Mesendoderm (in vitro differentiated cells): ENCODE measurements at regions not wholly inside any gene's neighbourhood (a gene's known extent, or its start where the extent isn't known, plus 50 kb on each side); places are given as distances from the start of the nearest gene placed in this dataset.

Experiments used
- DNase-seq: peaks from one replicate; pipeline ENCODE4 v3.0.0; 2013
- H2AK5ac ChIP-seq: 2 replicates; pipeline ENCODE4 v1.6.1; 2013; ENCODE audit warnings: low read length, inconsistent platforms
- H2BK120ac ChIP-seq: 2 replicates; pipeline ENCODE4 v1.6.1; 2013; ENCODE audit warnings: low read depth, mild to moderate bottlenecking, low read length, moderate library complexity, mixed read lengths
- H2BK15ac ChIP-seq: replicated peaks from 2 replicates; pipeline ENCODE4 v1.6.1; 2013; ENCODE audit warnings: low read depth, mild to moderate bottlenecking, moderate library complexity
- H2BK5ac ChIP-seq: 2 replicates; pipeline ENCODE4 v1.6.1; 2013; ENCODE audit warnings: low read length, inconsistent platforms
- H3K18ac ChIP-seq: 2 replicates; pipeline ENCODE4 v1.6.1; 2013; ENCODE audit warnings: mild to moderate bottlenecking, low read length, mixed read lengths
- H3K23ac ChIP-seq: one replicate; pipeline ENCODE4 v1.6.1; 2013; ENCODE audit warnings: low read length
- H3K27ac ChIP-seq: 2 replicates; pipeline ENCODE4 v1.5.1; 2013; ENCODE audit warnings: low read depth, mild to moderate bottlenecking, inconsistent platforms, low read length, moderate library complexity
- H3K27me3 ChIP-seq: 2 replicates; pipeline ENCODE4 v1.6.1; 2013; ENCODE audit warnings: low read length, control low read depth, mild to moderate bottlenecking, inconsistent platforms; ENCODE audit not compliant: insufficient read depth, poor library complexity
- H3K36me3 ChIP-seq: 2 replicates; pipeline ENCODE4 v1.6.1; 2013; ENCODE audit warnings: low read length, inconsistent platforms; ENCODE audit not compliant: control insufficient read depth, insufficient read depth
- H3K4ac ChIP-seq: one replicate; pipeline ENCODE4 v1.6.1; 2013; ENCODE audit warnings: low read depth, mild to moderate bottlenecking, low read length, moderate library complexity
- H3K4me1 ChIP-seq: 2 replicates; pipeline ENCODE4 v1.6.1; 2013; ENCODE audit warnings: low read depth, low read length, inconsistent platforms; ENCODE audit not compliant: control insufficient read depth
- H3K4me2 ChIP-seq: 2 replicates; pipeline ENCODE4 v1.6.1; 2013; ENCODE audit warnings: low read length
- H3K4me3 ChIP-seq: 2 replicates; pipeline ENCODE4 v1.5.1; 2013; ENCODE audit warnings: mild to moderate bottlenecking, low read length
- H3K56ac ChIP-seq: one replicate; pipeline ENCODE4 v1.6.1; 2013; ENCODE audit warnings: low read length
- H3K79me1 ChIP-seq: 2 replicates; pipeline ENCODE4 v1.6.1; 2013; ENCODE audit warnings: low read length, inconsistent platforms
- H3K79me2 ChIP-seq: 2 replicates; pipeline ENCODE4 v1.6.1; 2013; ENCODE audit warnings: mild to moderate bottlenecking, low read length; ENCODE audit not compliant: control insufficient read depth, insufficient read depth
- H3K9ac ChIP-seq: 2 replicates; pipeline ENCODE4 v1.6.1; 2013; ENCODE audit warnings: low read length, inconsistent platforms
- H4K5ac ChIP-seq: one replicate; pipeline ENCODE4 v1.6.1; 2013; ENCODE audit warnings: low read length
- H4K8ac ChIP-seq: one replicate; pipeline ENCODE4 v1.6.1; 2013; ENCODE audit warnings: low read depth, mild to moderate bottlenecking, control low read depth, low read length, moderate library complexity
- WGBS: extraction: QIAGEN DNeasy Blood & Tissue Kit; methylation state at CpG from one replicate; pipeline ENCODE4 v1.1.7; 2013; ENCODE audit warnings: low lambda C conversion rate, missing lambda C conversion rate; ENCODE audit not compliant: insufficient coverage; ENCODE audit errors: extremely low coverage; 5-methylcytosine and 5-hydroxymethylcytosine counted together

- Histone ChIP-seq H2BK15ac (no peak overlapping the region), H2AK5ac (no peak overlapping the region), H3K4me3 (no peak overlapping the region), H3K4ac (no peak overlapping the region), H4K8ac (no peak overlapping the region), H3K23ac (no peak overlapping the region), H3K4me1 (no peaks in the 10 kb centered on the region), H3K27me3 (no peaks in the 10 kb centered on the region), H3K79me1 (no peaks in the 10 kb centered on the region), H3K36me3 (no peaks in the 10 kb centered on the region), H3K56ac (no peak overlapping the region), H3K4me2 (no peak overlapping the region), H3K27ac (no peak overlapping the region), H2BK120ac (no peak overlapping the region), H3K79me2 (no peaks in the 10 kb centered on the region), H4K5ac (no peak overlapping the region), H3K9ac (no peak overlapping the region), H3K18ac (no peak overlapping the region), H2BK5ac (no peak overlapping the region)
- no peak for DNase-seq
Measured at GRCh38 chr12:63382930-63383329, 231.9 kb upstream of the AVPR1A start.

GRCh38 chr12:63362791-63363190 lies 211.8 kb upstream of the AVPR1A start:
- DNase-seq, result no peak
- no peak overlapping the region for H2AK5ac ChIP-seq
- WGBS, result no CpG with 5 or more reads among the region's 1 CpG

GRCh38 chr12:63362166-63362565 lies 211.2 kb upstream of the AVPR1A start:
- no peak overlapping the region for H3K9ac ChIP-seq
- H4K5ac ChIP-seq, result no peak overlapping the region
- H3K4me1 ChIP-seq, result no peaks in the 10 kb centered on the region
- H3K79me1 ChIP-seq, result no peaks in the 10 kb centered on the region
- no peak overlapping the region for H3K27ac ChIP-seq
- no peak overlapping the region for H3K18ac ChIP-seq
- H3K4me3 ChIP-seq, result no peak overlapping the region
- no peak overlapping the region for H3K23ac ChIP-seq
- H3K56ac ChIP-seq, result no peak overlapping the region
- no peak overlapping the region for H2BK5ac ChIP-seq
- no peak overlapping the region for H2BK15ac ChIP-seq
- WGBS, result no CpG with 5 or more reads among the region's 2 CpGs
- no peak overlapping the region for H2BK120ac ChIP-seq
- no peaks in the 10 kb centered on the region for H3K27me3 ChIP-seq
- H3K4ac ChIP-seq, result no peak overlapping the region
- no peak overlapping the region for H3K4me2 ChIP-seq
- no peaks in the 10 kb centered on the region for H3K79me2 ChIP-seq
- no peak overlapping the region for H2AK5ac ChIP-seq
- H4K8ac ChIP-seq, result no peak overlapping the region
- no peak for DNase-seq
- H3K36me3 ChIP-seq, result no peaks in the 10 kb centered on the region

More at GRCh38 chr12:63362791-63363190, 211.8 kb upstream of the AVPR1A start:
- Histone ChIP-seq H3K18ac (no peak overlapping the region), H4K8ac (no peak overlapping the region), H4K5ac (no peak overlapping the region), H3K56ac (no peak overlapping the region), H3K79me1 (no peaks in the 10 kb centered on the region), H3K23ac (no peak overlapping the region), H3K4me3 (no peak overlapping the region), H3K9ac (no peak overlapping the region), H3K79me2 (no peaks in the 10 kb centered on the region), H3K36me3 (no peaks in the 10 kb centered on the region), H2BK5ac (no peak overlapping the region), H3K4ac (no peak overlapping the region), H3K4me2 (no peak overlapping the region), H3K27ac (no peak overlapping the region), H2BK120ac (no peak overlapping the region), H3K4me1 (no peaks in the 10 kb centered on the region), H3K27me3 (no peaks in the 10 kb centered on the region), H2BK15ac (no peak overlapping the region)

- no peak overlapping the region for H2BK5ac ChIP-seq
- H3K4me3 ChIP-seq, result no peak overlapping the region
- no peak overlapping the region for H4K8ac ChIP-seq
- no peaks in the 10 kb centered on the region for H3K4me1 ChIP-seq
- H3K9ac ChIP-seq, result no peak overlapping the region
- H2AK5ac ChIP-seq, result no peak overlapping the region
- no peaks in the 10 kb centered on the region for H3K79me2 ChIP-seq
- H3K79me1 ChIP-seq, result no peaks in the 10 kb centered on the region
- no peak overlapping the region for H3K4me2 ChIP-seq
- H2BK120ac ChIP-seq, result no peak overlapping the region
- no peak overlapping the region for H3K27ac ChIP-seq
- H3K18ac ChIP-seq, result no peak overlapping the region
- H3K23ac ChIP-seq, result no peak overlapping the region
- no peak for DNase-seq
- H3K4ac ChIP-seq, result no peak overlapping the region
- no CpG with 5 or more reads among the region's 1 CpG for WGBS
- H3K56ac ChIP-seq, result no peak overlapping the region
- no peak overlapping the region for H2BK15ac ChIP-seq
- H4K5ac ChIP-seq, result no peak overlapping the region
- no peaks in the 10 kb centered on the region for H3K36me3 ChIP-seq
- no peaks in the 10 kb centered on the region for H3K27me3 ChIP-seq
Measured at GRCh38 chr12:63354969-63355368, 204.0 kb upstream of the AVPR1A start.

- no peak overlapping the region for H4K8ac ChIP-seq
- no CpG with 5 or more reads among the region's 1 CpG for whole genome bisulfite sequencing
- no peaks in the 10 kb centered on the region for H3K79me2 ChIP-seq
Measured at GRCh38 chr12:63353559-63353958, 202.6 kb upstream of the AVPR1A start.

GRCh38 chr12:63351370-63351769 lies 200.4 kb upstream of the AVPR1A start:
- Histone ChIP-seq H3K4me2 (no peak overlapping the region), H3K56ac (no peak overlapping the region), H3K36me3 (no peaks in the 10 kb centered on the region), H3K27ac (no peak overlapping the region), H3K18ac (no peak overlapping the region), H3K4me3 (no peak overlapping the region), H2BK5ac (no peak overlapping the region), H2BK15ac (no peak overlapping the region), H3K4me1 (no peaks in the 10 kb centered on the region), H2BK120ac (no peak overlapping the region), H3K4ac (no peak overlapping the region), H3K23ac (no peak overlapping the region), H4K5ac (no peak overlapping the region), H4K8ac (no peak overlapping the region), H3K9ac (no peak overlapping the region), H3K27me3 (no peaks in the 10 kb centered on the region), H2AK5ac (no peak overlapping the region), H3K79me2 (no peaks in the 10 kb centered on the region), H3K79me1 (no peaks in the 10 kb centered on the region)
- no CpG with 5 or more reads among the region's 3 CpGs for WGBS
- DNase-seq, result no peak

More at GRCh38 chr12:63353559-63353958, 202.6 kb upstream of the AVPR1A start:
- Histone ChIP-seq H2AK5ac (no peak overlapping the region), H3K56ac (no peak overlapping the region), H3K36me3 (no peaks in the 10 kb centered on the region), H3K79me1 (no peaks in the 10 kb centered on the region), H2BK120ac (no peak overlapping the region), H2BK5ac (no peak overlapping the region), H3K23ac (no peak overlapping the region), H3K4ac (no peak overlapping the region), H3K4me2 (no peak overlapping the region), H3K4me1 (no peaks in the 10 kb centered on the region), H3K27me3 (no peaks in the 10 kb centered on the region), H3K4me3 (no peak overlapping the region), H2BK15ac (no peak overlapping the region), H3K18ac (no peak overlapping the region), H3K9ac (no peak overlapping the region), H4K5ac (no peak overlapping the region), H3K27ac (no peak overlapping the region)
- DNase-seq, result no peak
